ENCODE measurements at regions not wholly inside any gene's neighbourhood (a gene's known extent, or its start where the extent isn't known, plus 50 kb on each side); places are given as distances from the start of the nearest gene placed in this dataset.

- H3K27me3 ChIP-seq (ENCODE audit: control insufficient read depth in 3 of 3, insufficient read depth in 3 of 3, low read length in 3 of 3): no peaks in the 10 kb centered on the region
- DNase-seq: no peak
- FAIRE-seq: no peak
- no peak overlapping the region for H3K4me3 ChIP-seq (ENCODE audit: low read depth in 1 of 3, low read length in 3 of 3)
- H3K9me3 ChIP-seq (ENCODE audit: control insufficient read depth in 2 of 2, insufficient read depth in 1 of 2, low read depth in 1 of 2, low read length in 1 of 2): peaks cover 0 to under 1% of the 10 kb centered on the region in 2 donors
- no peak overlapping the region for H3K27ac ChIP-seq (ENCODE audit: low read depth in 1 of 3, low read length in 2 of 3)
- no peaks in the 10 kb centered on the region for H3K4me1 ChIP-seq (ENCODE audit: control insufficient read depth in 3 of 3, insufficient read depth in 2 of 3, low read depth in 1 of 3, low read length in 2 of 3)
- H3K36me3 ChIP-seq (ENCODE audit: control insufficient read depth in 3 of 3, insufficient read depth in 2 of 3, low read depth in 1 of 3, low read length in 3 of 3): no peaks in the 10 kb centered on the region
Measured at GRCh38 chr7:68025369-68025768, 1028.7 kb downstream of the TYW1 start.

- no peaks in the 10 kb centered on the region for H3K36me3 ChIP-seq (ENCODE audit: control insufficient read depth in 3 of 3, insufficient read depth in 2 of 3, low read depth in 1 of 3, low read length in 3 of 3)
- H3K4me1 ChIP-seq (ENCODE audit: control insufficient read depth in 3 of 3, insufficient read depth in 2 of 3, low read depth in 1 of 3, low read length in 2 of 3): no peaks in the 10 kb centered on the region
- DNase-seq: no peak
- no peak for FAIRE-seq
- no peak overlapping the region for H3K4me3 ChIP-seq (ENCODE audit: low read depth in 1 of 3, low read length in 3 of 3)
- WGBS, 3 donors: 58 to 81% (median 59%) methylated on average over 3 of the region's 3 CpGs
- H3K27me3 ChIP-seq (ENCODE audit: control insufficient read depth in 3 of 3, insufficient read depth in 3 of 3, low read length in 3 of 3): no peaks in the 10 kb centered on the region
- peaks cover 0 to 3% of the 10 kb centered on the region in 2 donors for H3K9me3 ChIP-seq (ENCODE audit: control insufficient read depth in 2 of 2, insufficient read depth in 1 of 2, low read depth in 1 of 2, low read length in 1 of 2)
- no peak overlapping the region for H3K27ac ChIP-seq (ENCODE audit: low read depth in 1 of 3, low read length in 2 of 3)
Measured at GRCh38 chr7:68030530-68030929, 1033.9 kb downstream of the TYW1 start.

- H3K9me3 ChIP-seq (ENCODE audit: control insufficient read depth in 2 of 2, insufficient read depth in 1 of 2, low read depth in 1 of 2, low read length in 1 of 2): peaks cover 0 to 3% of the 10 kb centered on the region in 2 donors
- no peaks in the 10 kb centered on the region for H3K36me3 ChIP-seq (ENCODE audit: control insufficient read depth in 3 of 3, insufficient read depth in 2 of 3, low read depth in 1 of 3, low read length in 3 of 3)
- FAIRE-seq (no peak), DNase-seq (no peak)
- WGBS, 3 donors: 51 to 78% (median 51%) methylated on average over 5 of the region's 5 CpGs
- H3K27me3 ChIP-seq (ENCODE audit: control insufficient read depth in 3 of 3, insufficient read depth in 3 of 3, low read length in 3 of 3): no peaks in the 10 kb centered on the region
- H3K4me3 ChIP-seq (ENCODE audit: low read depth in 1 of 3, low read length in 3 of 3): no peak overlapping the region
- no peaks in the 10 kb centered on the region for H3K4me1 ChIP-seq (ENCODE audit: control insufficient read depth in 3 of 3, insufficient read depth in 2 of 3, low read depth in 1 of 3, low read length in 2 of 3)
- H3K27ac ChIP-seq (ENCODE audit: low read depth in 1 of 3, low read length in 2 of 3): no peak overlapping the region
Measured at GRCh38 chr7:68031180-68031943, 1034.7 kb downstream of the TYW1 start.

GRCh38 chr7:68038621-68039314 is 1042.1 kb downstream of the TYW1 start:
- H3K9me3 ChIP-seq (ENCODE audit: control insufficient read depth in 2 of 2, insufficient read depth in 1 of 2, low read depth in 1 of 2, low read length in 1 of 2): no peaks in the 10 kb centered on the region
- no peaks in the 10 kb centered on the region for H3K4me1 ChIP-seq (ENCODE audit: control insufficient read depth in 3 of 3, insufficient read depth in 2 of 3, low read depth in 1 of 3, low read length in 2 of 3)
- H3K36me3 ChIP-seq (ENCODE audit: control insufficient read depth in 3 of 3, insufficient read depth in 2 of 3, low read depth in 1 of 3, low read length in 3 of 3): no peaks in the 10 kb centered on the region
- H3K4me3 ChIP-seq (ENCODE audit: low read depth in 1 of 3, low read length in 3 of 3): no peak overlapping the region
- H3K27me3 ChIP-seq (ENCODE audit: control insufficient read depth in 3 of 3, insufficient read depth in 3 of 3, low read length in 3 of 3): no peaks in the 10 kb centered on the region
- WGBS, 3 donors: 35 to 45% (median 40%) methylated on average over 4 of the region's 4 CpGs
- H3K27ac ChIP-seq (ENCODE audit: low read depth in 1 of 3, low read length in 2 of 3): no peak overlapping the region
- no peak for DNase-seq
- FAIRE-seq: no peak

GRCh38 chr7:68041554-68041953 is 1044.9 kb downstream of the TYW1 start:
- Histone ChIP-seq H3K27ac (ENCODE audit: low read depth in 1 of 3, low read length in 2 of 3) (no peak overlapping the region), H3K9me3 (ENCODE audit: control insufficient read depth in 2 of 2, insufficient read depth in 1 of 2, low read depth in 1 of 2, low read length in 1 of 2) (no peaks in the 10 kb centered on the region), H3K27me3 (ENCODE audit: control insufficient read depth in 3 of 3, insufficient read depth in 3 of 3, low read length in 3 of 3) (no peaks in the 10 kb centered on the region), H3K4me3 (ENCODE audit: low read depth in 1 of 3, low read length in 3 of 3) (no peak overlapping the region), H3K36me3 (ENCODE audit: control insufficient read depth in 3 of 3, insufficient read depth in 2 of 3, low read depth in 1 of 3, low read length in 3 of 3) (no peaks in the 10 kb centered on the region), H3K4me1 (ENCODE audit: control insufficient read depth in 3 of 3, insufficient read depth in 2 of 3, low read depth in 1 of 3, low read length in 2 of 3) (no peaks in the 10 kb centered on the region)
- 67 to 70% (median 68%) methylated on average over 6 of the region's 6 CpGs for WGBS, 3 donors
- FAIRE-seq (no peak), DNase-seq (no peak)

GRCh38 chr7:68043546-68043945 is 1046.9 kb downstream of the TYW1 start:
- FAIRE-seq (no peak), DNase-seq (no peak)
- no peaks in the 10 kb centered on the region for H3K9me3 ChIP-seq (ENCODE audit: control insufficient read depth in 2 of 2, insufficient read depth in 1 of 2, low read depth in 1 of 2, low read length in 1 of 2)
- no peaks in the 10 kb centered on the region for H3K4me1 ChIP-seq (ENCODE audit: control insufficient read depth in 3 of 3, insufficient read depth in 2 of 3, low read depth in 1 of 3, low read length in 2 of 3)
- no peak overlapping the region for H3K27ac ChIP-seq (ENCODE audit: low read depth in 1 of 3, low read length in 2 of 3)
- H3K36me3 ChIP-seq (ENCODE audit: control insufficient read depth in 3 of 3, insufficient read depth in 2 of 3, low read depth in 1 of 3, low read length in 3 of 3): no peaks in the 10 kb centered on the region
- H3K27me3 ChIP-seq (ENCODE audit: control insufficient read depth in 3 of 3, insufficient read depth in 3 of 3, low read length in 3 of 3): no peaks in the 10 kb centered on the region
- 76 to 84% (median 80%) methylated on average over 4 of the region's 4 CpGs for WGBS, 3 donors
- H3K4me3 ChIP-seq (ENCODE audit: low read depth in 1 of 3, low read length in 3 of 3): no peak overlapping the region

GRCh38 chr7:68050627-68051026 is 1054.0 kb downstream of the TYW1 start:
- Histone ChIP-seq H3K27ac (ENCODE audit: low read depth in 1 of 3, low read length in 2 of 3) (no peak overlapping the region), H3K36me3 (ENCODE audit: control insufficient read depth in 3 of 3, insufficient read depth in 2 of 3, low read depth in 1 of 3, low read length in 3 of 3) (no peaks in the 10 kb centered on the region), H3K27me3 (ENCODE audit: control insufficient read depth in 3 of 3, insufficient read depth in 3 of 3, low read length in 3 of 3) (no peaks in the 10 kb centered on the region), H3K9me3 (ENCODE audit: control insufficient read depth in 2 of 2, insufficient read depth in 1 of 2, low read depth in 1 of 2, low read length in 1 of 2) (no peaks in the 10 kb centered on the region), H3K4me1 (ENCODE audit: control insufficient read depth in 3 of 3, insufficient read depth in 2 of 3, low read depth in 1 of 3, low read length in 2 of 3) (no peaks in the 10 kb centered on the region), H3K4me3 (ENCODE audit: low read depth in 1 of 3, low read length in 3 of 3) (no peak overlapping the region)
- FAIRE-seq (no peak), DNase-seq (no peak)
- 88 to 90% (median 89%) methylated on average over 9 of the region's 9 CpGs for WGBS, 3 donors

- no peak overlapping the region for H3K27ac ChIP-seq (ENCODE audit: low read depth in 1 of 3, low read length in 2 of 3)
- H3K4me3 ChIP-seq (ENCODE audit: low read depth in 1 of 3, low read length in 3 of 3): no peak overlapping the region
- FAIRE-seq: no peak
- DNase-seq: no peak
- no peaks in the 10 kb centered on the region for H3K36me3 ChIP-seq (ENCODE audit: control insufficient read depth in 3 of 3, insufficient read depth in 2 of 3, low read depth in 1 of 3, low read length in 3 of 3)
- WGBS, 3 donors: 44 to 94% (median 85%) methylated on average over 2 of the region's 2 CpGs
- H3K4me1 ChIP-seq (ENCODE audit: control insufficient read depth in 3 of 3, insufficient read depth in 2 of 3, low read depth in 1 of 3, low read length in 2 of 3): no peaks in the 10 kb centered on the region
- no peaks in the 10 kb centered on the region for H3K9me3 ChIP-seq (ENCODE audit: control insufficient read depth in 2 of 2, insufficient read depth in 1 of 2, low read depth in 1 of 2, low read length in 1 of 2)
- H3K27me3 ChIP-seq (ENCODE audit: control insufficient read depth in 3 of 3, insufficient read depth in 3 of 3, low read length in 3 of 3): peaks cover 0 to 3% (median 0%) of the 10 kb centered on the region in 3 donors
Measured at GRCh38 chr7:68058014-68058413, 1061.4 kb downstream of the TYW1 start.

Measured in small intestine (tissue), 7 donors.